Suppressor macrophage (primary cell): ENCODE measurements at regions not wholly inside any gene's neighbourhood (a gene's known extent, or its start where the extent isn't known, plus 50 kb on each side); places are given as distances from the start of the nearest gene placed in this dataset.

Source experiments
- DNase-seq, 4 experiments: peaks; one replicate each; pipeline ENCODE4 v3.0.0-alpha.2; 2020 to 2022

DNA sequence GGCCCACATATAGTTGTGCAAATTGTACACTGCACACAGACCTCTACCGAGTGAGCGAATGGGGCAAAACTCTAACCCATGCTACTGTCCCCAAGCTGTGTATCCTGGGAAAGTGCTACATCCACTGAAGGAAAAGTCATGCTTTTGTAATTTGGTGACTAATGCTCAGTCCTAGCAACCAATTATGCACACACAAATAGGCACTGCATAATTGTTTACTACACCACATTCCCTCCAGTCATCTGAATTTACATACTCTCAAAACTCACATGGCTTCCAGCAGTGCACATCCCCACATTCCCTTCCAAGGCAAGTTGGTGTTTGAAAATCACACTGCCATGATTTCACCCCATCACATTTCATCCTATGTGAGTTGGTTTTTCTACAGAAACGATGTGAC is 125.9 kb upstream of the OSMR start:
- DNase-seq = no peak

DNA sequence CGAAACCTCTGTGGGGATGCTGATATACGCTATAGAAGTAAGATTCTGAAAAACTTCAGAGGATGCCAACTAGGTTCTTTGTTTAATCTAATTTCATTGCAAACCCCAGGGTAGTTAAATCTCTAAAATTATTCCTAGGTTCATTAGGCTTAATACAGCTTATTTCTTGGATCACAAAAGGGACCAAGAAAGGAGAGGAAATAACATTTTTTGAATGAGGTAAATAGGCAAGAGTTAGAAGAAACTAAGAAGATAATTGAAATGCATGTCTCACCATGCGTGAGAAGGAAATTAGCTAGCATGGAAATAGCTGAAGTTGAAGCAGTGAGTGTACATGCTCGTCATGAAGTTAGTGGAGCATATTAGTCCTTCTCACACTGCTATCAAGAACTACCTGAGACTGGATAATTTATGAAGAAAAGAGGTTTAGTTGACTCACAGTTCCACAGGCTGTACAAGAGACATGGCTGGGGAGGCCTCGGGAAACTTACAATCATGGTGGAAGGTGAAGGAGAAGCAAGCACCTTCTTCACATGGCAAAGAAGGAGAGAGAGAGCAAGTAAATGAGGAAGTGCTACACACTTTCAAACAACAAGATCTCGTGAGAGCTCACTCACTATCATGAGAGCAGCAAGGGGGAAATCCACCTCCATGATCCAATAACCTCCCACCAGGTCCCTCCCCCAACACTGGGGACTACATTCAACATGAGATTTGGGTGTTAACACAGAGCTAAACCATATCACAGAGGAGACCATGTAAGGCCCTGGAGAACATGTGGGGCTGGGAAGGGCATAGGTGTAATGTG is 125.1 kb upstream of the OSMR start:
- DNase-seq = no peak

DNA sequence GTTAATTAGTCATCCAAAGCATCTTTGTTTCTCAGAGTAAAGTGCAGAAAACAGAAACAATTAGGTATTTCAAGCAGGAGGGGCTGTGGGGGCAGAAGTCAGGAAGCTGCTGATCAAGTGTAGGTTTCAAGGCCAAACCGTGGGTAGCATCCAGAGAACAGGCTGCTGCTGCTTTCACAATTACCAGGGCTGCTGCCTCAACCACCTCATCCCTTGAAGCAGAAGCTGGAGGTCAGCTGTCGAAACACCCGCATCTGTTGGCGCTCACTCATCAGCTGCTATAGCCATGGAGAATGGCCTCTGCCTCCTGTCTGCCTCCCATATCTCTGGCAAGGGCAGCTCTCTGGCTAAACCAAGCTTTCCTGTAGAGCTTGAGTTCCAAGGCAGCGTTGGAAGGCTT is 122.9 kb upstream of the OSMR start:
- no peak for DNase-seq

DNA sequence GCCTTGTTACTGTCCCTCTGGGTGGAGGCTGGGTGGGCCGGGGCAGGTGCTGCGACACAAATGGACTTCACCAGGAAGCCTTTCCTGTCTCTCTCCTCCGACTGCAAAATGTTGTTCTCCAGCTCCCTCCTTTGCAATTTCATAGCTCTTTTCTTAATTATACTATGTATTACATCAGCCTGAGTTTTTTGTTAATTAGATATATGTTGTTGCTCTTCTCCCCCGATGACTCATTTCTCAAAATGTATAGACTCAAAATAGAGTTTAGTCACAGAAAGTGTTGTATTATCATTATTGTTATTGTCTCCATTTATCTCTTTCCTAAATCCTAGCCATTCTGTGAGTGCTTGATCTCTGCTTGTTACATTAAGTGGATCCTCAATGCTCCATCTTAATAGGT is 122.4 kb upstream of the OSMR start:
- DNase-seq = no peak

DNA sequence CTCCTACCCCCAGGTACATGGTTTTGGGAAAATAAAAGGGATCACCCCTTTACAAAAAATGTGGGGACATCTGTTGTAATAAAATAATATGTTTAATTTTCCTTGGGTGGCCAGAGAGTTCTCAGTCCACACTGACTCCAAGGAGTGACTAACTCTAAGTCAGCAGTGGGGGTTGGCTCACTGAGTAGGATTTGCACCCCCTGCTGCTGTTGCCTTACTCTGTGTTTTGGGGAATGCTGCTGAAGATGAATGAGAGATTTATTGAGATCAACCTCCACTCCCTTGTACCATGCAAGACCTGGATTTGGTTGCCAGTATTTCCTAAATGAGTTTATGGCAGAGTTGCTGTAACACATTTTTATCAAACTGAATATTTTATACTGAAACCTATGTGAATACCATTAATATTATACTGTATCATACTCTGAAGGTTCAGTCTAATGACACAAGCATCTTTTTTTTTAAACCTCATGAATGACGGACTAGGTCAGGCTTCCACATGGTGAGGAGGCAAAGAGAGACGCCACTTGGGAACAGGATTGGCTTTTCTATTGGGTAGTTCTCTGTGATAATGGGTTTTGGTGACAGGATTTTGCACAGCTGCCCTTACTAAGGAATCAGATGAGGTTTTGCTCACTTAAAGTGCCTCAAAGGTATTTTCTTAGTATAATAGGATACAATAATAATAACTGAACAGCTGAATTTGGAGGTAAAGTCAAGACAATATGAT is 121.3 kb upstream of the OSMR start:
- DNase-seq = no peak

DNA sequence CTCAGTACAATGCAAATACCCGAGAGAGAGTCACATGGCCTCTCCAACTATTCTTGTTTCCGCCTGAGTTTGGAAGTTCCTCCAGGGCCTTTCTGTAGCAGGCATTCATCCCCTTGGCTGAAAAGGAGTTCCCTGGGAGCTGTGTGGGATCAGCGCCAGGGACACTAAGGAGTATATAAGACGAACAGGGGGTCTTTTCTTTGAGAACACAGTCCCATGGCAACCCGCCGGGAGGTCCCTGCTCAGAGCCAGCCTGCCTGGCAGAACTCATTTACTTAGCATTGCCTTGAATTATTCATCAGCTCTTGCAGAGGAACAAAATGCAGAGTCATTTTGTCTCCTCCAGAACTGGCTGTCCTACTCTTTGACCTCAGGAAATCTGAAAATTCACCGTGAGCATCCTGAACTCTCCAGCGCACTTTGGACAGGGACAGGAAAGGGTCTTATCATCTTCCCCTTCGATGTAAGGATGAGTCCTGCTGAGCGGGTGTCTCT is 120.4 kb upstream of the OSMR start:
- no peak for DNase-seq

DNA sequence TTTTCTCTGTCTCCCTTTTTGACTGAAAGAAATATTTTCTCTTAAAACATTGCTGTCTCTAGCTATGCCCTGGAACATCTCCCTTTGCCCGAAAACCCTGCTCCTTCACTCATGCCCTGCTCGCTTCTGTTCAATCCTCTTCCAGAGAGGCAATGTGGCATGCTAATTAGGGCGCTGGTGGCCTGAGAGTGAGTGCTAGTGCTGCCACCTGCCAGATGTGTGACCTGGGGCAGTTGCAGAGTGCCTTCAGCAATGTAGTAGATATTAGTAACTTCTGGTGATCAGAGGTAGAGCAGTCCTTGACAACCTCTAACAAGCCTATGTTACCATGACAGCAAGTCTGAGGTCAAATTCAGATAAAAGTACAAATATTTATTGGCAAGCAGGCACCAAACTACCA is 119.5 kb upstream of the OSMR start:
- no peak for DNase-seq

DNA sequence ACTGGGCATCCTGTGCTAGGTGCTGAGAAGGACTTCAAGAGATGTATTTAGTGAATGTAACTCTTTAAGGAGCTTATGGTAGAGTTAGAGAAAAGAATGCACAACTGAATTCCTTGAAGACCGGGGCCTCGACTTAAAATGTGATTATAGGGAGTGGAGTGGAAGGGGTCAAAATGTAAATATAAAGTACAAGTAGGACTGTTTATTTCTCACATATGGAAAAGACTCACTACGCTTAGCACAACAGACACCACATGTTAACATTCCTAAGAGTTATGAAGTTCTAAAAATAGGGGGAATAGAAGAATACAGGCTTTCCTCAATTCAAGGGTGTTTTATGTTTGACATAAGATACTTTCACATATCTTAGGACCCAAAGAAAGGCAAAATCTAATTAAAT is 117.8 kb upstream of the OSMR start:
- no peak for DNase-seq

DNA sequence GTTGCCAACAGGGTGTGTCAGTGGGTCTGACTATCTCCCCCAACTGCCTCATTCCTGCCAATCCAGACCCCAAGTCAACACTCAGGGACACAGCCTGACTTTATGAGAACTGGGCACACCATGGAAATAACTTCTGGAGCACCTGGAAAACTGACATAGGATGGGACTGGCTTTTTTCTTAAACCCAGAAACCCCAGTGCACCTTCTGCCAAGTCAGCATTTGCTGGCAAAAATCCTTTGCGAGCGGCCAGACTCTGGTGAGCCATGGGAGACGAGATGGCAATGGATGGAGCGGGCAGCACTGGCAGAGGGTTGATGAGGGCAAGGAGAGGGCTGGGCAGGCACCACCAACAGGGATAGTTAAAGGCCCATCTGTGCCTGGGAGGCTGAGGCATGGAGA is 114.4 kb upstream of the OSMR start:
- DNase-seq = no peak

DNA sequence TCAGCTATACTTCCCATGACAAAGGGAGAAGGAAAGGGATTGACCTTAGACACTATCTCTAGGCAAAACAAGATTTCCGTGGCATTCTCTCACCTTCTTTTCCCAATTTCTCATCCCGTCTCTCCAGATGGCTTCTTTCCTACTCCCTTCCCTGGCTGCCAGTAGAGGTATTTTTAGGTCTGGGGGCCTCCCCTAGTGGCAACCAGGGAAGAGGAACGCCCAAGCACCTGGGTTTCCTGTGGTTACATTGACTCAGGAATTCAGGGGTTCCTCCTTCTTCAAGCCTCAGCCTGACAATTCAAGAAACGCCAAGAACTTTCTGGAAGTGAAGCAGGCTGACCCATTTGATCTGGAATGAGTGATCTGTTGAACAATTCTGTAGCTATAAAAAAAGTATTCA is 111.5 kb upstream of the OSMR start:
- no peak for DNase-seq

DNA sequence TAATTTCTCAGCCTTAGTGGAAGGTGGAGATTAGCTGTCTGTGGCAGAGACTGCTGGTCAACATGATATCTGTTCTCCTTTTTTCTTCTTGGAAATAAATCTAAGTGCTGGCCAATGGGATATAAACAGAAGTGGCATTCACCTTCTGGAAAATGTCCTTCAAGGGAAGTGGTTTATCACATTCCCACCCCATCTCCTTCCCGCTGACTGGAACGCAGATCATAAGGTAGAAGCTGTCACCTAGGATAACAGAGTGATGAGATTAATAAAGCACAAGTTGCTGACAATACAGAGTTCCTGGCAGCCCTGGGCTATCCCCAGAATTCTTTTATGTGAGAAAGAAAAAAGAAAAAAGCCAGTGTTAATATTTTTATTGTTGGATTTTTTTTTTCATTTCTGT is 109.7 kb upstream of the OSMR start:
- DNase-seq = no peak

DNA sequence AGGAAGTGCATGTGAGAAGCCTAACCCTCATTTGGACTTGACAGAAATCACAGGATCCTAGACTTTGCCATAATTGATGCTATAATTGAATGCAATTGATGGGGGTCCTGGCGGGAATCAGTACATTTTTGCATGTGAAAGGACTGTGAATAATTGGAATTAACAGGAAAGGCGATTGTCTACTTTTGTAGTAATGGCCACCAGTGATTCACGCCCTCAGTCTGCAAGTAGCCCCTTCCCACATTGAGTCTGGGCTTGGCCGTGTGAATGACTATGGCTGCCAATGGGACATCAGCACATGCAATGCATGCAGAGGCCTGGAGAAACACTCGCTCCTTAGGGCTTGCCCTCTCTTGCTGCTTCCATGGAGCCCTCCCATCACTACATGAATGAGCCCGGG is 107.8 kb upstream of the OSMR start:
- no peak for DNase-seq

DNA sequence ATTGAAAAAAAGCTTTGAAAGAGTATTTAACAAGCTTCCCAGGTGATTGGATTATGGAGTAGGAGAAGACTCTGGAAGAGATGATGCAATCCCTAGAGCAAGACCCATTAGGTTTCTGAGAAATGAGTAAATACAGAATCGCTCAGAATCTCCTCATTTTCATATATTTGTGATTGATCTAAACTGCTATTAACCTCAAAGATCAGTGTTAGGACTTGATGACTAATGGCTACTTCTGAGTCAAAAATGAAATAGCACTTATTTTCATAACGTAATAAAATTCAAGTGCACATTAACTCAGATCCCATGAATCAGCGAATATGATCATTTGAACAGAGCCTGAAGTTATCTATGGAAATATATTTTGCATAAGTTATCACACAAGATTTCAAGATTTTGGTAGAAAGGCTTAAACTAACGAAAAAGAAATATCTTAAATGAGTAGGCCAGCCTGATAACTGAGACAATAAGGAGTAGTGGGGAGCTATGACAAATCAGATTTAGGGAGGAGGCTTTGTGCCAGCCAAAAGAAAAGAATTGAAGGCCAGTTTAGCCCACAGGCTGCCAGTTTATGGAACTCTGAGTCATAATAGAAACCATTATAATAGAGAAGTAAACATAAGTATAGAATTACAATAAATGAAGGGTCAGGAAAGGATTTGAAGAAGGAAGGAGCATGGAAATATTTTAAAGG is 106.7 kb upstream of the OSMR start:
- no peak for DNase-seq

DNA sequence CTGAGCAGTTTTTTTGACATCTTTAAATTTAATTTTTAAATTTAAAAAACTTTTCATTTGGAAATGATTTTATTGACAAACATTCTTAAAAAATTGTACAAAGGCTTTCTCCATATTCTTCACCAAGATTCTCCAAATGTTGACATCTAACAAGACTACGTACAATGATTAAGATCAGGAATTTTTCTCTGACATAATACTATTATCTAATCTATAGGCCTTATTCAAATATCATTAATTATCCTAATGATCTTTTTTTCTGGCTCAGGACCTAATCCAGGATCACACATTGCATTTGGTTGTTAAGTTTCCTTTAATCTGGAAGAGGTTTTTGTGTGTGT is 106.1 kb upstream of the OSMR start:
- DNase-seq = no peak

DNA sequence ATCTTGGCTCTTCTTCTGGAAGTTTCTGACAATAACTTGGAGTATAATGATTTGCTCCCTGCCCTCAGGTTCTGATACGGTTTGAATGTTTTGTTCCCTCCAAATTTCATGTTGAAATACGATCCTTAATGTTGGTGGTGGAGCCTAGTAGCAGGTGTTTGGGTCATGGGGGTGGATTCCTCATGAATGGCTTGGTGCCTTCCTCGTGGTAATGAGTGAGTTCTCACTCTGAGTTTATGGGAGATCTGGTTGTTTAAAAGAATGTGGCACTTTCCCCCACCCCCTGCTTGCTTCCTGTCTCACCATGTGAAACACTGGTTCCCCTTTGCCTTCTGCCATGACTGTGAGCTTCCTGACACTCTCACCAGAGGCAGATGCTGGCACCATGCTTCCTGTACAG is 103.0 kb upstream of the OSMR start:
- no peak for DNase-seq

DNA sequence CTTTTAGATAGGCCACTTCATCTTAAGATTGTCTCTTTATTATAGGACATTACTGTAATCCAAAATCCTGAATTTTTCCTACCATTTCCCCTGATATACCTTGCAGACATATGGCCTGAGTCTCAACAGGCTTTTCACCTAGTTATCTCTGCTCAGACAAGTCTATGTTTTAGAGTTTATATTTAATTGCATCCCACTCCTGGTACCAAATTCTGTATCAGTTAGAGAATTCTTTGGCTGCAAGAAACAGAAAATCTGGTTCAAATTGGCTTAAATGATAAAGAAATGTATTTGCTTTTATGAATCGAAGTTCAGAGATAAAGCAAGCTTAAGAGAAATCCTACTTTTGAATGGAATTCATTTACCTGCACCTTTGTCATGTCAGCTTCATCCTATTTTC is 102.2 kb upstream of the OSMR start:
- DNase-seq = no peak

DNA sequence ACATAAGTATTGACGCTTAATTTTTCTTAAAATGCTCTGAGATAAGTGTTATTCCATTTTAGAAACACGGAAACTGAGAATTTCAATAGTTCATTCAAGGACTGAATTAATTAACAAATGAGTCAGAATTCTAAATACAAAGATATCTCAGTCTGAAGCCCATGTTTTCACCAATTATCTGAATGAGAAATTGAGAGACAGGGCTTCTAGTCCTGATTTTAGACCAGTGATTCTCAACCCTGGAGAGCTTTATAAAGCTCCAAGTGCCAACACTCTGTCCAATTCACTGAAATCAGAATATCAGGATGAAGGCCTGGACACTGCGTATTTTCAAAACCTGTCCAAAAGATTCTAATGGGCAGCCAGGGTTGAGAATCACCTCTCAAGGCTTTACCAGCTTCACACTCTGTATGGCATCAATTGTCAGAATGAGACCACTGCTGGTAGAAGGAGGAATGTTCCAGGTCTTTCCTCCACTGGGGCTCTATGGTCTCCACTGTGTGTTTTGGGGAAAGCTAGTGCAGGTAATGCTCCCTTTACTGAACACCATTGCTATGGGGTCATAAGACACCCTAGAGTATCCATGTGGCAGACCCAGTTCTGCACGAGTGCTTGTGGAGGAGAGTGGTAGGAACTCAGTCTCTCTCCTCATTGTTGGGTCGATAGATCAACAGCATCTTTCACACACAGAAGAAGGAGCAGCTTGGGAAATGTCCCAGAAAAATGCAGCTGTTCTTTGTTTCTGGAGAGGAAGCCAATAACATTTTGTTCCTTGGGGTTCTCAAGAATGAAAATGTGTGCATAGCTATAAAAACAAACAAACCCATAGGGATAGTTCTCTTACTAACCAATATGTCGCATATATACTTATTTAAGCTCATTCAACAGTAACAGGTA is 99.7 kb upstream of the OSMR start:
- no peak for DNase-seq

DNA sequence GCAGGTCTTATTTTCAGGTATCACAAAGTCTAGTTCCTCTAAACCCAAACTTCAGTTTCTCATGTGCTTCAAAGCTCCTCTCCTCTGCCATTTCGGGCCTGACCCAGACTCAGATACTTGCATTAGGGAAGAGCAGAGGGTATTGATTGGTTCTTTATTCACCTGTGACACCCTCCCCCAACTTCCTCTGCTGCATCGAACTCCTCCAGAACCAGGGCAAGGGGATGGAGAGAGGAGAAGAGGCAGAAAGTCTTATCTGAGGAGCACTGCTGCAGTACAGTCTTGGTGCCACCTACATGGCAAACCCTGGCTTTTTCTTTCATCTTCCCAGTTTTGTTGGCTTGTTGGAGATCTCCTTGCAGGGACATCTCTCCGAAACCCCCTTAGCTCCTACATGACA is 96.0 kb upstream of the OSMR start:
- DNase-seq = no peak

DNA sequence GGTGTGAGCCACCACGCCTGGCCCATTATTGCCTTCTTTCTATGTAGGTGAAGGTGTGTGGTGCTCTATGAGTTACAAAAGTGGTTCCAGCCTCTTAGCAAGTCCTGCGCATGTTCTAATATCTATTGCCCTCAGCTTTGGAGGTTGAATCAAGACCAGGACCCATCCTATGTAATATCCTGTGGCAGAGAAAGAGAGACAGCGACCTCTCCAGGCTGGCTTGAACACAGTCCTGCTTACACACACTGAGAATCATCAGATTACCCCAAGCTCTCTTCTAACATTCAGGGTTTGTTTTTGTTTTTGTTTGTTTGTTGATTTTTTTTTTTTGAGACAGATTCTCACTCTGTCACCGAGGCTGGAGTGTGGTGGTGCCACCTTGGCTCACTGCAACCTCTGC is 94.7 kb upstream of the OSMR start:
- no peak for DNase-seq

DNA sequence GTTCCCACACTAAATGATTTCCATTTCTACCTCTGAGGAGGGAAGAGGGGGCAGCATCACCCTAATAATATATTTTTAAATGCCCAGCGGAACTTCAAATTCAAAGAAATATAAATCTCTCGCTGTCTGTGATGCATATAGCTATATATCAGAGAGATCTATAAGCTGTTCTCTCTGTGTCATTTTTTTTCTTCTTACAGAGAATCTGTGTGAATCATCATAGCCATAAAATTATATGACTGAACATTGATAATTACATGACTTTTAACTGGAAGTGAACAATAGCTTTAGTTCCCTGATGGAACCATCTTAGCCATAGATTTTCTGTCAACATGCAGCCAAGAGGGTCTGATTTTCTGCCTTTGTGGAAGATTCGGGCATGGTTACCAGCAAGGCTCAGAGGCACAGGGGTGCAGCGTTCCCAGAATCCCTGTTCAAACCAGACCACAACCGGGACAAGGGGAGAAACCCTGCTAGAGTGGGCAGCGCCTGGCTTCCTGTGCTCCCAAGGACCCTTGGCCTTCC is 93.7 kb upstream of the OSMR start:
- no peak for DNase-seq

DNA sequence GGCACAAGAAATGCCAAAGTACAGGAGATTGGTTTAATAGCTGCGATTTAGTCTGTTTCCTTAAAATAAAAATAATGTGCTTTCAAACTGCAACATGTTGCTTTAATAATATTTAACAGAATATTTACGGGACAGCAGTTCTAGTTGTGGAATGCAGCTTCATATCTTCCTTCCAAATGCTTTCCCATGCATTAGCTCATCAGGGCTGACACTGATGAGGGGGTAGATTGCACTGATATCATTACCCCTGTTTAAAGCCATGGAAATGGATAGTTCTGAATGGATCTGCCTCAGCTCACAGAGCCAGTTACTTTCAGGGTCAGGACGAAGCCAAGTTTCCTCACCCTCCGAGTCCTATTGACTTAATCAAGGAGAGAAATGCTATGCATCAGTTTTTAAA is 93.2 kb upstream of the OSMR start:
- DNase-seq = no peak

DNA sequence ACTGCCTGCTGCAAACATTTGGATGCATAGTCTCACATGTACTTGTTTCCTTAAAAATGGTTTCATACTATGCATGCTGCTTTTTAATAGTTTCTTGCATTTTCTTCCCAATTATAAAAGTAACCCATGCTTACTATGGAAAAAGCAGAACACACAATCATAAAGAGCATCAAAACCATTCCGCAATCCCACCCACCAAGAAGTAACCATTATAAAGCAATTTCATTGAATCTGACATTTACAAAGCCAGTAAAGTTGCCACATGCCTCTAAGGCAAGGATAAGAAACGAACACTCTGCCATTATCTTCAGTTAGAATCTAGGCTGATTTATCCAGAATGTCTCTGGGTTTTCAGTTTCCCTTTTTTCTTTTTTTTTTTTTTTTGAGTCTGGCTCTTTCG is 92.7 kb upstream of the OSMR start:
- no peak for DNase-seq

DNA sequence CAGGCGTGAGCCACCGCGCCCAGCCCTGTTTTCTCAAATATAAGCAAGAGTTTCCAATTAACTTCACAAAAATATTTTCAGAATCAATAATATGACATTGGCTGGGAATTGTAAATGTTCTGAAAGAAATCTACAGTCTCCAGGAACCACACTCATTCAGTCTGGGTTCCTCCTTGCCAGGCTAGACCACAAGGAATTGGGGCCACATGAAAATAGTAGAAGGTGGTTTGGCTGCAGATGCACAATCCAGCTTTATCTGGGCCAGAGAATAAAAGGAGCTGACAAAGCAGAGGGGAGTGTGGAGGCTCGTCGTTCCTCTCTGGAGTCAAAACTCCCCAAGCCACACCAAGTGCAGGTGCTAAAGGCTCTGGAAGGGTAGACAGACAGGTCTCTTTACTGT is 92.0 kb upstream of the OSMR start:
- no peak for DNase-seq
